Calu3 (cell line): ENCODE measurements at regions not wholly inside any gene's neighbourhood (a gene's known extent, or its start where the extent isn't known, plus 50 kb on each side); places are given as distances from the start of the nearest gene placed in this dataset.

Source experiments
- BruUV-seq: library from RNA; stranded (reverse); fragments of 400-500 nt; replicated peaks from 2 replicates; lab custom pipeline; 2021; lab: Mats Ljungman, UMichigan
- CTCF ChIA-PET: fragments of 300-600 bp; sonication (Branson Sonifier 250); formaldehyde crosslinking; loops from one replicate; lab custom pipeline; 2022; ENCODE audit warnings: antibody characterized with exemption; lab: Charles Lee
- DNase-seq: peaks from one replicate; pipeline ENCODE4 v3.0.0; 2022
- H3K27ac Mint-ChIP-seq: one replicate; pipeline ENCODE4 v1.8.0; 2022; ENCODE audit warnings: mixed read lengths; ENCODE audit not compliant: unreplicated experiment
- H3K27me3 Mint-ChIP-seq: one replicate; pipeline ENCODE4 v1.8.0; 2022; ENCODE audit warnings: mixed read lengths; ENCODE audit not compliant: unreplicated experiment
- H3K36me3 Mint-ChIP-seq: one replicate; pipeline ENCODE4 v1.8.0; 2022; ENCODE audit warnings: mild to moderate bottlenecking, moderate library complexity, mixed read lengths; ENCODE audit not compliant: insufficient read depth, unreplicated experiment
- H3K4me1 Mint-ChIP-seq: one replicate; pipeline ENCODE4 v1.8.0; 2022; ENCODE audit warnings: mild to moderate bottlenecking, low read depth, mixed read lengths; ENCODE audit not compliant: unreplicated experiment
- H3K4me3 Mint-ChIP-seq: one replicate; pipeline ENCODE4 v1.8.0; 2022; ENCODE audit warnings: mild to moderate bottlenecking, low read depth, moderate library complexity, mixed read lengths; ENCODE audit not compliant: unreplicated experiment
- H3K9me3 Mint-ChIP-seq: one replicate; pipeline ENCODE4 v1.8.0; 2022; ENCODE audit warnings: low read depth, mixed read lengths; ENCODE audit not compliant: unreplicated experiment
- CTCF ChIP-seq: fragments of 200-600 bp; IDR thresholded peaks from one replicate; pipeline ENCODE4 v1.8.0; 2022; ENCODE audit warnings: antibody characterized with exemption; ENCODE audit not compliant: unreplicated experiment
- intact Hi-C: fragments of 100-400 bp; cut with micrococcal nuclease; formaldehyde crosslinking; loops from one replicate; pipeline ENCODE4 v1.10.0; 2022; ENCODE audit not compliant: unreplicated experiment

GRCh38 chr20:4344670-4345069, 95.6 kb upstream of the ADRA1D start:
- intact Hi-C loops = no loop called here
- Mint-ChIP-seq H3K27ac (no peak overlapping the region), H3K9me3 (no peaks in the 10 kb centered on the region), H3K4me3 (no peak overlapping the region), H3K36me3 (no peaks in the 10 kb centered on the region), H3K4me1 (no peaks in the 10 kb centered on the region), H3K27me3 (peaks cover 89% of the 10 kb centered on the region)
- no peak for TF ChIP-seq CTCF
- DNase-seq = no peak
- BruUV-seq = no TSS peak
- CTCF ChIA-PET = no interaction called here

- H3K4me3 Mint-ChIP-seq = no peak overlapping the region
- no peaks in the 10 kb centered on the region for H3K36me3 Mint-ChIP-seq
- H3K27ac Mint-ChIP-seq = no peak overlapping the region
- DNase-seq = no peak
- H3K27me3 Mint-ChIP-seq = peaks cover 92% of the 10 kb centered on the region
- CTCF ChIA-PET = no interaction called here
- no peaks in the 10 kb centered on the region for H3K4me1 Mint-ChIP-seq
- no TSS peak for BruUV-seq
- intact Hi-C loops = no loop called here
- TF ChIP-seq CTCF = no peak
- H3K9me3 Mint-ChIP-seq = no peaks in the 10 kb centered on the region
Measured at GRCh38 chr20:4342609-4343008, 93.5 kb upstream of the ADRA1D start.

- no peaks in the 10 kb centered on the region for H3K9me3 Mint-ChIP-seq
- no peaks in the 10 kb centered on the region for H3K36me3 Mint-ChIP-seq
- no TSS peak for BruUV-seq
- CTCF ChIA-PET = no interaction called here
- peaks cover 87% of the 10 kb centered on the region for H3K27me3 Mint-ChIP-seq
- TF ChIP-seq CTCF = no peak
- H3K4me3 Mint-ChIP-seq = no peak overlapping the region
- DNase-seq = no peak
- intact Hi-C loops = no loop called here
- H3K27ac Mint-ChIP-seq = no peak overlapping the region
- no peaks in the 10 kb centered on the region for H3K4me1 Mint-ChIP-seq
Measured at GRCh38 chr20:4341804-4342485, 92.9 kb upstream of the ADRA1D start.

GRCh38 chr20:4335722-4336121, 86.6 kb upstream of the ADRA1D start:
- Mint-ChIP-seq H3K36me3 (no peaks in the 10 kb centered on the region), H3K27ac (no peak overlapping the region), H3K4me1 (no peaks in the 10 kb centered on the region), H3K9me3 (no peaks in the 10 kb centered on the region), H3K27me3 (peaks cover 84% of the 10 kb centered on the region), H3K4me3 (no peak overlapping the region)
- no TSS peak for BruUV-seq
- intact Hi-C loops = no loop called here
- no peak for DNase-seq
- CTCF ChIA-PET = no interaction called here
- TF ChIP-seq CTCF = no peak
